Naive thymus-derived CD4-positive, alpha-beta T cell (primary cell): ENCODE measurements at regions not wholly inside any gene's neighbourhood (a gene's known extent, or its start where the extent isn't known, plus 50 kb on each side); places are given as distances from the start of the nearest gene placed in this dataset.

Source experiments
- ATAC-seq: fragments of 150-1000 bp; cut with Tn5 transposase; 2 replicates; pipeline ENCODE4 v1.10.0; 2021; ENCODE audit warnings: mild to moderate bottlenecking, moderate library complexity
- CTCF ChIA-PET: fragments of 350-600 bp; sonication (Branson Sonifier 250); formaldehyde crosslinking; loops from one replicate; lab custom pipeline; 2021; ENCODE audit warnings: antibody characterized with exemption; lab: Charles Lee
- POLR2A ChIA-PET: fragments of 350-600 bp; sonication (Branson Sonifier 250); formaldehyde crosslinking; loops from one replicate; lab custom pipeline; 2021; ENCODE audit warnings: antibody characterized with exemption, inconsistent platforms; lab: Charles Lee
- DNase-seq, 9 donors: peaks; one replicate each; pipeline versions ENCODE4 v3.0.0 to v3.0.0-alpha.2; 2020 to 2022; ENCODE audit warnings: mixed read lengths in 1 of 9
- H3K27ac ChIP-seq: one replicate; pipeline ENCODE4 v1.7.0; 2013; ENCODE audit warnings: mild to moderate bottlenecking, low read depth, low read length, moderate library complexity
- H3K27me3 ChIP-seq, 2 donors: one replicate each; pipeline ENCODE4 v1.7.0; 2013; ENCODE audit warnings: low read length in 2 of 2, mild to moderate bottlenecking in 2 of 2, moderate library complexity in 2 of 2; ENCODE audit not compliant: control insufficient read depth in 2 of 2, insufficient read depth in 2 of 2
- H3K36me3 ChIP-seq, 3 experiments: 1 replicate in 2 of 3; 2 replicates in 1 of 3; pipeline ENCODE4 v1.7.0; 2013; ENCODE audit warnings: low read length in 3 of 3, mild to moderate bottlenecking in 3 of 3, moderate library complexity in 1 of 3; ENCODE audit not compliant: insufficient read depth in 3 of 3, control insufficient read depth in 2 of 3
- H3K4me1 ChIP-seq, 2 donors: one replicate each; pipeline ENCODE4 v1.7.0; 2013; ENCODE audit warnings: low read length in 2 of 2, mild to moderate bottlenecking in 2 of 2, moderate library complexity in 1 of 2; ENCODE audit not compliant: control insufficient read depth in 2 of 2, insufficient read depth in 2 of 2
- H3K4me3 ChIP-seq: 2 replicates; pipeline ENCODE4 v1.7.0; 2013; ENCODE audit warnings: mild to moderate bottlenecking, low read length
- H3K9me3 ChIP-seq, 3 experiments: 1 replicate in 2 of 3; 2 replicates in 1 of 3; pipeline ENCODE4 v1.7.0; 2013; ENCODE audit warnings: low read length in 3 of 3; ENCODE audit not compliant: control insufficient read depth in 2 of 3
- H3K27ac Mint-ChIP-seq, 9 donors: one replicate each; pipeline ENCODE4 v1.8.0; 2020 to 2022; ENCODE audit warnings: mixed read lengths in 9 of 9, mild to moderate bottlenecking in 8 of 9, moderate library complexity in 5 of 9, inconsistent platforms in 2 of 9
- H3K27me3 Mint-ChIP-seq, 5 donors: one replicate each; pipeline ENCODE4 v1.8.0; 2021 to 2022; ENCODE audit warnings: mixed read lengths in 5 of 5, mild to moderate bottlenecking in 1 of 5
- H3K36me3 Mint-ChIP-seq, 5 donors: one replicate each; pipeline ENCODE4 v1.8.0; 2020 to 2022; ENCODE audit warnings: mixed read lengths in 5 of 5, mild to moderate bottlenecking in 3 of 5, inconsistent platforms in 1 of 5
- H3K4me1 Mint-ChIP-seq, 7 donors: one replicate each; pipeline ENCODE4 v1.8.0; 2020 to 2022; ENCODE audit warnings: mixed read lengths in 7 of 7, mild to moderate bottlenecking in 3 of 7, inconsistent platforms in 1 of 7
- H3K4me3 Mint-ChIP-seq, 10 donors: one replicate each; pipeline ENCODE4 v1.8.0; 2020 to 2022; ENCODE audit warnings: mild to moderate bottlenecking in 10 of 10, mixed read lengths in 10 of 10, moderate library complexity in 6 of 10, inconsistent platforms in 2 of 10
- H3K9me3 Mint-ChIP-seq, 11 donors: one replicate each; pipeline ENCODE4 v1.8.0; 2020 to 2022; ENCODE audit warnings: mixed read lengths in 11 of 11, mild to moderate bottlenecking in 4 of 11, inconsistent platforms in 1 of 11, moderate library complexity in 1 of 11
- intact Hi-C, 2 donors: fragments of 100-400 bp; cut with micrococcal nuclease; formaldehyde crosslinking; loops; one replicate each; pipeline ENCODE4 v1.15.1; 2023

DNA sequence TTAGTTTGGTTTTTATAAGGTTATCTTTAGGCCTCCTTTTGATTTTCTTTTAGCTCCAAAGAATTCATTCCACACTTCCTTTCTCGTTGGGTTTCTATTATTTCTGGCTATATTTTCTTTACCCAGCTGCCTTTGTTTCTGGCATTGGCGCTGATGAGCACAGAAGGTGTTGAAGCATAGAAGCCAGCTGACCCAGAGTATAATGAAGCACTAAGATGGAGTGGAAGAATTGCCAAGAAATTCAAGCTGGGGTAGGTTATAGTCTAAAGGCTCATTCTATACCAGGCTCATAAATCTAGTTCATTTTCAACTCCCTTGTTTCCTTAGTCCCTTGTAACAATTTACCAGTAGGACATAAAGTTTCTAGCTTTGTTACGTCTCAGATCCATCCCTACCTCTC is 169.5 kb downstream of the HRH4 start:
- intact Hi-C loops = no loop called here
- H3K27me3 Mint-ChIP-seq = peaks cover 0 to 23% (median 14%) of the 10 kb centered on the region in 5 donors
- no peak overlapping the region for H3K4me3 Mint-ChIP-seq
- H3K36me3 Mint-ChIP-seq = no peaks in the 10 kb centered on the region
- H3K9me3 ChIP-seq = no peaks in the 10 kb centered on the region
- no peak for ATAC-seq
- peaks cover 0 to 3% (median 0%) of the 10 kb centered on the region in 11 donors for H3K9me3 Mint-ChIP-seq
- H3K27ac Mint-ChIP-seq = no peak overlapping the region
- no peaks in the 10 kb centered on the region for H3K36me3 ChIP-seq
- no peaks in the 10 kb centered on the region for H3K4me1 ChIP-seq
- ChIA-PET CTCF (no interaction called here), POLR2A (no interaction called here)
- H3K27ac ChIP-seq = no peak overlapping the region
- no peaks in the 10 kb centered on the region for H3K27me3 ChIP-seq
- no peaks in the 10 kb centered on the region for H3K4me1 Mint-ChIP-seq
- no peak for DNase-seq
- no peak overlapping the region for H3K4me3 ChIP-seq

DNA sequence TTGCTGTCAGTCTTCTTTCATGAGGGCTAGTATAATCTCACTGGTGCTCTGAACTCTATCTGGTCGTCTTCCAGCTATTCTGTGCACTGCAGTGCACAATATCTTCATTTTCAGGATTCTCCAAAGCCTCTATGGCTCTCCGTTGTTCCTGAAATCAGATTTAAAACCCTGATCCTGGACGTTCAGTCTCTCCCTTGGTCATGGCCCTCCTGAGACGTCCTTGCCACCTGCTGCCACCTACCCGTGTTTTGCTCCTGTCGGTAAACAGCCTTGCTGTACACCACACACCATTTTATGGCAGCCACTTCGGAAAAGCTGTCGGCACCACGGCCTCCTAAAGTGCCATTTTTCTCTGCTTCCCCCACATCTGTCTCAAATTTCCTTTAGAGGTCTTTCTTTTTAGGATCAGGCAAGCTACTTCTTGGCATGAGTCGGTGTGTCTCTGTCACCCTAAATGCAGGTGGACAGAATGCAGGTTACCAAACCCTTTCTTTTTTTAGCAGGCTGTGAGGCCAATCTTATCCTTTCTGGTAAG is 170.0 kb downstream of the HRH4 start:
- no peaks in the 10 kb centered on the region for H3K36me3 ChIP-seq
- no peak overlapping the region for H3K4me3 ChIP-seq
- peaks cover 0 to 22% (median 14%) of the 10 kb centered on the region in 5 donors for H3K27me3 Mint-ChIP-seq
- H3K27me3 ChIP-seq = no peaks in the 10 kb centered on the region
- intact Hi-C loops = no loop called here
- H3K9me3 ChIP-seq = no peaks in the 10 kb centered on the region
- H3K4me1 Mint-ChIP-seq = no peaks in the 10 kb centered on the region
- H3K36me3 Mint-ChIP-seq = no peaks in the 10 kb centered on the region
- POLR2A ChIA-PET = no interaction called here
- no peak overlapping the region for H3K4me3 Mint-ChIP-seq
- no peak overlapping the region for H3K27ac Mint-ChIP-seq
- ATAC-seq (no peak), DNase-seq (no peak)
- CTCF ChIA-PET = no interaction called here
- H3K4me1 ChIP-seq = no peaks in the 10 kb centered on the region
- H3K9me3 Mint-ChIP-seq = peaks cover 0 to 3% (median 0%) of the 10 kb centered on the region in 11 donors
- no peak overlapping the region for H3K27ac ChIP-seq

DNA sequence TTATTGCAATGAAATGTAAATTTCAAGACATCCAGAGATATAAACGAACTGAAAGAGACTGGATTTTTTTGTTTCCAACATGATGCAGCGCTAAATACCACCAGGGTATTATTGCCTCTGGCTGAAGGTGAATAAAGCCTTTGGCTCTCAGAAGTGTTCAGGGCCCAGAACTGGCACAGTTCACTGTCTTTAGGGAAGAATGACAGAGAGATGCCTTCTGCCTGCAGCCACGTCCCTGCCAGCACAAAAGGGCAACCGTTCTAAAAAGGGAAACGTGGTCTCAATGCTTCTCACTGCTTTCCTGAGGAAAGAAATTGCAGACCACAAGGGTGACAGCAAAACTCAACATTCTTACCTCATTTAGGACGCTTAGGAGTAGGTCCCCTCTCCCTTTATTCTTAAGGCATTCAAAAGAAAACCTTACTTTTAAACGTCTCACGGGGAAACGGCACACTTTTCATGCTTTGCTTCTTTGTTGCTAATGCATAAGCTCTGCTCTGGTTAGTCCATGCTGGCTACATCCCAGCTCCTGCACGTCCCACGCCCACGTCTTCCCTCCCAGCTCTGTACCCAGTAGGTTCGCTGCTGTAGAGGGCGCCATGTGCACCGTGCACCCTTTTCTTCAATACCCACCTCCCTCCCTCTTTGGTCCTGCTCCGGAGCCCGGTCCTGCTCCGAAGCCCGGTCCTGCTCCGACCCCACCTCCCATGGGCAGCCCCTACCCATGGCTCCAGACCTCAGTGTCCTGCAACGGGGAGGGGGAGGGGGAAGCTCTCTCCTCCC is 171.0 kb downstream of the HRH4 start:
- no peaks in the 10 kb centered on the region for H3K36me3 ChIP-seq
- Mint-ChIP-seq H3K9me3 (no peaks in the 10 kb centered on the region), H3K4me3 (no peak overlapping the region), H3K4me1 (no peaks in the 10 kb centered on the region), H3K36me3 (no peaks in the 10 kb centered on the region), H3K27me3 (peaks cover 0 to 19% (median 14%) of the 10 kb centered on the region in 5 donors), H3K27ac (no peak overlapping the region)
- no peak for DNase-seq
- no peaks in the 10 kb centered on the region for H3K27me3 ChIP-seq
- H3K4me1 ChIP-seq = no peaks in the 10 kb centered on the region
- H3K9me3 ChIP-seq = no peaks in the 10 kb centered on the region
- CTCF ChIA-PET = no interaction called here
- ATAC-seq = no peak
- POLR2A ChIA-PET = no interaction called here
- no peak overlapping the region for H3K27ac ChIP-seq
- H3K4me3 ChIP-seq = no peak overlapping the region
- intact Hi-C loops = no loop called here

DNA sequence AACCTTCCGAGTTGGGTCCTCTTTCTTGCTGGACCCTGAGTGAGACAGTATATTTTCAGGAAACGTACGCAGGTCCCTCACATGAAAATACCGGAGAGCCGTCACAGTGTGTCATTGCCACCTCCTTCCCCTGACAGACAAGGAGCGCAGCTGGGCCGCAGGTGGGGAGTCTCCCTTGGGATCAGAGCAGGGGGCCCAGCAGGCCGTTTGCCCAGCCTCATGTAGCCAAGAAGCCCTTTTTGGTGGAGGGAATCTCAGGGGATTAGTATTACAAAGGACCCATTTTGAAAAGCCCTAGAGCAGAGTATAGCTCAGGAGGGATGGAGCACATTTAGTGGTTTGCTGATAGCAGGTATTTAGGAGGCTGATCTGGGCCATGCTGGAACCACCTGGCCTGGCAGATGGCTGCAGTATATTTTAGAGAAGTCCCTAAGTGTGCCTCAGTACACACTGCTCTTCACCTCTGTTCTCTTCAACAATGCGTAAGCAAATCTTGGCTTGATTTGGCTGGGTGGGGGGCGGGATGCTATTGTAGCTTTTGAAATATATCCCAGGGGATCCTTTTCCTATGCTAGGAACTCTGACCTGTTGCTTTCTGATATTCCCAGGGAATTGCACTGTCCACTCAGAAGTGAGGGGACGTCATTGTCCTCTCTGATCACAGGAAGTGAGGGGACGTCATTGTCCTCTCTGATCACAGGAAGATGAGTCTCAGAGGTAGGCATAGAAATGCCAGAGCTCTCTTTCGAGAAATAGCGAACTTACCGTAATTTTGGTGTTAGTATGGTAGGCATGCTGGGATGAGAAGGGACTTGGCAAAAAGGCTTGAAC is 171.9 kb downstream of the HRH4 start:
- Mint-ChIP-seq H3K4me1 (no peaks in the 10 kb centered on the region), H3K27me3 (peaks cover 0 to 19% (median 14%) of the 10 kb centered on the region in 5 donors), H3K27ac (no peak overlapping the region), H3K36me3 (no peaks in the 10 kb centered on the region), H3K4me3 (no peak overlapping the region), H3K9me3 (no peaks in the 10 kb centered on the region)
- POLR2A ChIA-PET = no interaction called here
- H3K27me3 ChIP-seq = no peaks in the 10 kb centered on the region
- CTCF ChIA-PET = no interaction called here
- ATAC-seq (no peak), DNase-seq (no peak)
- H3K4me1 ChIP-seq = no peaks in the 10 kb centered on the region
- intact Hi-C loops = no loop called here
- H3K9me3 ChIP-seq = no peaks in the 10 kb centered on the region
- H3K36me3 ChIP-seq = no peaks in the 10 kb centered on the region
- H3K27ac ChIP-seq = no peak overlapping the region
- H3K4me3 ChIP-seq = no peak overlapping the region

DNA sequence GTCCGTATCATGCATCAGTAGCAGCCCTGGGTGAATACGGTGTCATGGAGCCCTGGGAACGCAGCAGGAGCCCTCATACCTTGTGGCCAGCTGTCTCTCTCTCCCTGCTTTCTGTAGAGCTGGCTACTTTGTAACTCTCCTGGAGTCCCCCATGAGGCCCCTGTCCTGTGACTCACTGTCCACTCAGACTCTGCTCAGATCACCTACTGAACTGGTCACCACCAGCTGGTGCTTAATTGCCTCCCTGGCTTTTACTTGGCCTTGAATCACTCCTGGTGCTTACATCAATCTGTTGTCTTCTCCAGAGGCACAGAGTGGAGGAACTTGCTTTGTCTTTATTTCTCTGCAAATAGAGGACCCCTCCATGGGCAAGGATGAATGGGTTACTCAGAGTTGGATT is 172.7 kb downstream of the HRH4 start:
- H3K27me3 ChIP-seq = no peaks in the 10 kb centered on the region
- CTCF ChIA-PET = no interaction called here
- Mint-ChIP-seq H3K4me1 (no peaks in the 10 kb centered on the region), H3K36me3 (no peaks in the 10 kb centered on the region), H3K9me3 (no peaks in the 10 kb centered on the region), H3K27me3 (peaks cover 0 to 15% (median 8%) of the 10 kb centered on the region in 5 donors), H3K27ac (no peak overlapping the region), H3K4me3 (no peak overlapping the region)
- H3K36me3 ChIP-seq = no peaks in the 10 kb centered on the region
- DNase-seq (no peak), ATAC-seq (no peak)
- no peaks in the 10 kb centered on the region for H3K9me3 ChIP-seq
- no peak overlapping the region for H3K27ac ChIP-seq
- POLR2A ChIA-PET = no interaction called here
- intact Hi-C loops = no loop called here
- H3K4me1 ChIP-seq = no peaks in the 10 kb centered on the region
- H3K4me3 ChIP-seq = no peak overlapping the region

DNA sequence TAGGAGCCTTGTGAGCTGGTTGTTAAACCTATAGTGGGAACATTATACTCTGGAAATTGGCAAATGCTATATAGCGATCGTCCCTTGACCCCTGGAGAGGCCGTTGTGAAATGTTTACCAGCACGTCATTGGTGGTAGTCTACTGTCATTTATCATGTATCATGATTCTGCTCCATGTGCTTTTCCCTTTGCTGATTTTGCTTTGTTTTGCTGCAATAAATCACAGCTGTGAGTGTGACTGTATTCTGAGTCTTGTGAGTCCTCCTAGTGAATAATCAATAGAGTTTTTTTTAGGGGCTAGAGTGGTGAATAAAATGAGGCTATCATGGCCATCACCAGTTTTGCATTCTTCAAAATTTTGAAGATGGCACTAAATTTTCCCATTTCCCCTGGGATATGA is 189.1 kb downstream of the HRH4 start:
- Mint-ChIP-seq H3K27me3 (peaks cover 5 to 17% (median 9%) of the 10 kb centered on the region in 5 donors), H3K36me3 (no peaks in the 10 kb centered on the region), H3K9me3 (peaks cover 0 to 15% (median 11%) of the 10 kb centered on the region in 11 donors), H3K4me1 (no peaks in the 10 kb centered on the region), H3K27ac (no peak overlapping the region), H3K4me3 (no peak overlapping the region)
- Histone ChIP-seq H3K27ac (no peak overlapping the region), H3K9me3 (no peaks in the 10 kb centered on the region), H3K4me3 (no peak overlapping the region), H3K27me3 (no peaks in the 10 kb centered on the region), H3K36me3 (no peaks in the 10 kb centered on the region), H3K4me1 (no peaks in the 10 kb centered on the region)
- ATAC-seq = no peak
- no peak for DNase-seq
- intact Hi-C loops = no loop called here
- ChIA-PET POLR2A (no interaction called here), CTCF (interaction anchor here (0.7 kb wide), 1 partner anchor 22 kb away, joined by 3 read pairs; no protein-coding TSS in a partner anchor)
